T-helper 17 cell (primary cell): ENCODE measurements at regions not wholly inside any gene's neighbourhood (a gene's known extent, or its start where the extent isn't known, plus 50 kb on each side); places are given as distances from the start of the nearest gene placed in this dataset.
"Not testable (repeated sequence)": the region's sequence is repeated elsewhere in the genome, so short reads cannot be mapped to it uniquely, and the experiment has no call there.

Experiments used
- ATAC-seq: fragments of 150-1000 bp; cut with Tn5 transposase; 2 replicates; pipeline ENCODE4 v1.10.0; 2021; ENCODE audit warnings: mild to moderate bottlenecking, moderate library complexity
- DNase-seq, 3 donors: peaks; one replicate each; pipeline versions ENCODE4 v3.0.0 to v3.0.0-alpha.2; 2020 to 2021
- H3K9me3 ChIP-seq: one replicate; pipeline ENCODE4 v1.7.0; 2013; ENCODE audit warnings: low read length, mild to moderate bottlenecking; ENCODE audit not compliant: control insufficient read depth, poor library complexity, severe bottlenecking
- H3K27ac Mint-ChIP-seq: one replicate; pipeline ENCODE4 v1.8.0; 2022; ENCODE audit warnings: mild to moderate bottlenecking, moderate library complexity, mixed read lengths
- H3K27me3 Mint-ChIP-seq: one replicate; pipeline ENCODE4 v1.8.0; 2022; ENCODE audit warnings: mixed read lengths
- H3K36me3 Mint-ChIP-seq: one replicate; pipeline ENCODE4 v1.8.0; 2022; ENCODE audit warnings: low read depth, mixed read lengths
- H3K4me1 Mint-ChIP-seq: one replicate; pipeline ENCODE4 v1.8.0; 2022; ENCODE audit warnings: mild to moderate bottlenecking, mixed read lengths
- H3K4me3 Mint-ChIP-seq: one replicate; pipeline ENCODE4 v1.8.0; 2022; ENCODE audit warnings: mild to moderate bottlenecking, moderate library complexity, mixed read lengths

DNA sequence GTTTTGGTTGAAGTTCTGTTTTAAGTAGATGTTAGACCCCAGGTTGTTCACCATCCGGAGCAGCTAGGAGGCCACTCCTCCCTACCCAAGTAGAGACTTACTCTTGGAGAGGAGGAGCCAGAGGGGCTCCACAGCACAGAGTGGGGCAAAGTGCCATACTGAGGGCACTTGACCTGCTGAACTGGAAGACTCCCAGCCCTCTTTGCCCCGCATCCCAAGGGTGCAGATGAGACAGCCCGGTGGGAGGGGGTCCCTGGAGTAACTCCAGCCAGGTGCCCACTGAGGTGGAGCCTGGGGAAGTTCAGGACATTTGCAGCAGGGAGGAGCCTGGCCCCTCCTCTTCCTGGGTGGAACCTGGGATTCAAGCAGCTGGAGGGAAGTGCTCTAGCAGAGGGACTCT is 102.1 kb upstream of the GPR6 start:
- ATAC-seq: no peak

GRCh38 chr6:109877028-109878004 is 100.8 kb upstream of the GPR6 start:
- no peak overlapping the region for H3K27ac Mint-ChIP-seq
- H3K4me3 Mint-ChIP-seq: no peak overlapping the region

More for the DNA sequence above, 102.1 kb upstream of the GPR6 start:
- DNase-seq: no peak
- Mint-ChIP-seq H3K36me3 (peaks cover 2% of the 10 kb centered on the region), H3K27me3 (peaks cover 53% of the 10 kb centered on the region), H3K27ac (no peak overlapping the region), H3K4me1 (no peaks in the 10 kb centered on the region), H3K4me3 (no peak overlapping the region)
- H3K9me3 ChIP-seq: no peaks in the 10 kb centered on the region

DNA sequence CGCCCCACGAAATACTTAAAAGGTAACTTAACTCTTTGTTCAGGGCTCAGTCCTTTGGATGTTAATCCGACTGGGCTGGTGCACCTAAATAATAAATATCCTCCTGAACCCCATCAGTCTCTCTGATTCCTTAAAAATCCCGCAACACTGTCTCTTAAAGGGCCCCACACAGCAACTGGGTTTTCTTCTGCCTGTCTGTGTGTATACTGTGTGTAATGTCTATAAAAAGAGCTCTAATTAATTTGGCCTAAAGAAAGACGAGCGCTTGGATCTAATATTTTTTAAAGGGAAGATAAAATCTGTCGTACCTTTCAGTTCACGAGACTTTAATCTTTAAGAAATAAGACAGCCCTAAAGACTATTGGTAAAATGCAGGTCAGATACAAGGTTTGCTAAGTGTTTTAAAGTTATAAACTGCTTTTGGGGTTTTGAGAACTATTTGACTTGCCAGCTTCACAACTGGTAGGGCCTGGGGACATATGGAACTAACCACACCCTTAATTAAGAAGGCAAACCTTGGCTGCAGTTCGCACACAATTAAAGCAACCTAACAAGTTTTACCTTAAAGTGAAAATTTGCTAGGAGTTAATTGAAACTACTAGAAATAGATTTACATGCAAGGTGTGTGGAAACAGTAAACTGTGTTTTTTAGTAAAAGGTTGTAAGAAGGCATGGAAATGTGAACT is 100.0 kb upstream of the GPR6 start:
- not testable (repeated sequence) for H3K4me3 Mint-ChIP-seq, H3K9me3 ChIP-seq, DNase-seq, ATAC-seq, H3K27ac Mint-ChIP-seq, H3K36me3 Mint-ChIP-seq, H3K4me1 Mint-ChIP-seq
- peaks cover 45% of the 10 kb centered on the region for H3K27me3 Mint-ChIP-seq

More at GRCh38 chr6:109877028-109878004, 100.8 kb upstream of the GPR6 start:
- no peaks in the 10 kb centered on the region for H3K9me3 ChIP-seq
- DNase-seq: no peak
- Mint-ChIP-seq H3K27me3 (peaks cover 53% of the 10 kb centered on the region), H3K36me3 (peaks cover 2% of the 10 kb centered on the region), H3K4me1 (no peaks in the 10 kb centered on the region)
- ATAC-seq: no peak

DNA sequence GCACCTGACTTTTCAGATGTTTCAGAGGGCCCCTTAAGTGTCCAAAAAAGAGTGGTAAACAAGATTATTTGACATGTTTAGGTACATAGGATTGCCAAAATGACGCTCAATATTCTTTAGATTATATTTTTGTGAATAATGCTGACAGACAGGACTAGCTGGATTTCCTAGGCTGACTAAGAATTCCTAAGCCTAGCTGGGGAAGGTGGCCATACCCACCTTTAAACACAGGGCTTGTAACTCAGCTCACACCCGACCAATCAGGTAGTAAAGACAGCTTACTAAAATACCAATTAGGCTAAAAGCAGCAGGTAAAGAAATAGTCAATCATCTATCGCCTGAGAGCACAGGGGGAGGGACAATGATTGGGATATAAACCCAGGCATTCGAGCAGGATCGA is 99.0 kb upstream of the GPR6 start:
- ATAC-seq, H3K36me3 Mint-ChIP-seq, H3K9me3 ChIP-seq, H3K4me1 Mint-ChIP-seq, H3K4me3 Mint-ChIP-seq, DNase-seq: not testable (repeated sequence)
- Mint-ChIP-seq H3K27ac (peak overlapping the region; percentile 12), H3K27me3 (peaks cover 43% of the 10 kb centered on the region)

DNA sequence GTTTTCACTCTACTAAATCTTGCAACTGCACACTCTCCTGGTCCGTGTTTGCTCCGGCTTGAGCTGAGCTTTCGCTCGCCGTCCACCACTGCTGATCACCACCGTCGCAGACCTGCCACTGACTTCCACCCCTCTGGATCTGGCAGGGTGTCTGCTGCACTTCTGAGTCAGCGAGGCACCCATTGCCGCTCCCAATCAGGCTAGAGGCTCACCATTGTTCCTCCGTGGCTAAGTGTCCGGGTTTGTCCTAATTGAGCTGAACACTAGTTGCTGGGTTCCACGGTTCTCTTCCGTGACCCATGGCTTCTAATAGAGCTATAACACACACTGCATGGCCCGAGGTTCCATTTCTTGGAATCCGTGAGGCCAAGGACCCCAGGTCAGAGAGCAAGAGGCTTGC is 98.6 kb upstream of the GPR6 start:
- H3K9me3 ChIP-seq: no peaks in the 10 kb centered on the region
- H3K27me3 Mint-ChIP-seq: peaks cover 43% of the 10 kb centered on the region
- DNase-seq (no peak), ATAC-seq (no peak)
- no peaks in the 10 kb centered on the region for H3K4me1 Mint-ChIP-seq
- peaks cover 2% of the 10 kb centered on the region for H3K36me3 Mint-ChIP-seq
- peak overlapping the region; percentile 12 for H3K27ac Mint-ChIP-seq
- no peak overlapping the region for H3K4me3 Mint-ChIP-seq

DNA sequence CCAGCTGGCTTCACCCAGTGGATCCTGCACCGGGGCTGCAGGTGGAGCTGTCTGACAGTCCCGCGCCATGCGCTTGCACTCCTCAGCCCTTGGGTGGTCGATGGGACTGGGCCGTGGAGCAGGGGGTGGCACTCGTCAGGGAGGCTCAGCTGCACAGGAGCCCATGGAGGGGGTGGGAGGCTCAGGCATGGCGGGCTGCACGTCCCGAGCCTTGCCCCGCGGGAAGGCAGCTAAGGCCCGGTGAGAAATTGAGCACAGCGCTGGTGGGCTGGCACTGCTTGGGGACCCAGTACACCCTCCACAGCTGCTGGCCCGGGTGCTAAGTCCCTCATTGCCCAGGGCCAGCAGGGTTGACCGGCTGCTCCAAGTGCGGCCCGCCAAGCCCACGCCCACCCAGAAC is 97.0 kb upstream of the GPR6 start:
- H3K4me3 Mint-ChIP-seq, H3K9me3 ChIP-seq, DNase-seq, H3K27ac Mint-ChIP-seq, H3K4me1 Mint-ChIP-seq, ATAC-seq, H3K36me3 Mint-ChIP-seq: not testable (repeated sequence)
- H3K27me3 Mint-ChIP-seq: peaks cover 39% of the 10 kb centered on the region

DNA sequence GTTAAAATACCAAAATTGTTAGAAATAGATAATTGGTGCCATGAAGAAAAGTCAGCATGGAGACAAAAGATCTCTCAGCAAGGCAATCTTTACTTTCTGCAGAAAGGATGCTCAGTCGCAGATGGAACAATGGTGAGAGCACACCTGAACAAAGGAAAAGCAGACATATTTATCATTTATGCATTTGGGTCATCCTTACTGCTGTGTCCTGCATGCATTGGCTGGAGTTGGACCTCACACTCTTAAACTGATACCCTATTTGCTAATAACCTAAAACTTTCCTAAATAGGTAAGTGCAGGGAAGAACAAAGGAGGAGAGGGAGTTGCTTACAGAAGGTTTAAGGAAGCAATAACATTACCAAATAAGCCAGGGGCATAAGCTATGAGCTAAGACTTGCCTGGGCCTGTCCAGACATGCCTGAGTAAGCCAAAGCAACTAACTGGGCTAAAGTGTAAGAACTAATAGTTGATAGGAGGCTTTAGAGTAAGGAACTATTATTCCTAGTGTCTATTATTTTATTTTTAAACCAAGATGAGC is 96.1 kb upstream of the GPR6 start:
- not testable (repeated sequence) for H3K36me3 Mint-ChIP-seq, H3K9me3 ChIP-seq, H3K4me1 Mint-ChIP-seq, DNase-seq, H3K27ac Mint-ChIP-seq, H3K4me3 Mint-ChIP-seq, ATAC-seq
- H3K27me3 Mint-ChIP-seq: peaks cover 38% of the 10 kb centered on the region

DNA sequence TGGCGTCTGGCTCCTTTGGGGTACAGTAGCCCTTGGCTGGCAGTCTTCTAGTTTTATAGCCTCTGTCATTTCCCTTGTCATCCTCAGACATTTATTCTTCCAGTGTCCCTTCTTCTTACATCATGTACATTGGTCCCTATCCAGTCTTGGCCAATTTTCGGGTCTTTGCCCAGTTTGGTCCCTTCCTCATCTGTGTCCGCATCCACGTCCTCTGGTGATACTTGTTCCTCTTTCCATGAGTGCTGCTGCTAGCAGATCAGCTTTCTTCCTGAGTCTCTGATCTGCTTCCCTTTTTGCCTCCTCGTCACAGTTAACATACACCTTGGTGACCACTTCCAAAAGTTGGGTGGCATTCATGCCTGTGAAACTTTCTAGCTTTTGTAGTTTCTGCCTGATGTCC is 86.2 kb upstream of the GPR6 start:
- Mint-ChIP-seq H3K4me3 (no peak overlapping the region), H3K27ac (no peak overlapping the region), H3K4me1 (no peaks in the 10 kb centered on the region), H3K36me3 (no peaks in the 10 kb centered on the region), H3K27me3 (peaks cover 16% of the 10 kb centered on the region)
- DNase-seq (no peak), ATAC-seq (no peak)
- H3K9me3 ChIP-seq: no peaks in the 10 kb centered on the region

GRCh38 chr6:109892451-109893435 is 85.4 kb upstream of the GPR6 start:
- no peak overlapping the region for H3K4me3 Mint-ChIP-seq
- ATAC-seq: no peak
- no peaks in the 10 kb centered on the region for H3K36me3 Mint-ChIP-seq
- DNase-seq: no peak
- H3K27me3 Mint-ChIP-seq: peaks cover 24% of the 10 kb centered on the region
- H3K9me3 ChIP-seq: no peaks in the 10 kb centered on the region
- H3K27ac Mint-ChIP-seq: no peak overlapping the region
- peaks cover under 1% of the 10 kb centered on the region for H3K4me1 Mint-ChIP-seq

- ATAC-seq (no peak), DNase-seq (no peak)
- H3K4me3 Mint-ChIP-seq: no peak overlapping the region
- no peak overlapping the region for H3K27ac Mint-ChIP-seq
- no peaks in the 10 kb centered on the region for H3K9me3 ChIP-seq
- peaks cover 2% of the 10 kb centered on the region for H3K4me1 Mint-ChIP-seq
- H3K36me3 Mint-ChIP-seq: no peaks in the 10 kb centered on the region
- peaks cover 33% of the 10 kb centered on the region for H3K27me3 Mint-ChIP-seq
Measured at GRCh38 chr6:109893606-109894005, 84.5 kb upstream of the GPR6 start.

DNA sequence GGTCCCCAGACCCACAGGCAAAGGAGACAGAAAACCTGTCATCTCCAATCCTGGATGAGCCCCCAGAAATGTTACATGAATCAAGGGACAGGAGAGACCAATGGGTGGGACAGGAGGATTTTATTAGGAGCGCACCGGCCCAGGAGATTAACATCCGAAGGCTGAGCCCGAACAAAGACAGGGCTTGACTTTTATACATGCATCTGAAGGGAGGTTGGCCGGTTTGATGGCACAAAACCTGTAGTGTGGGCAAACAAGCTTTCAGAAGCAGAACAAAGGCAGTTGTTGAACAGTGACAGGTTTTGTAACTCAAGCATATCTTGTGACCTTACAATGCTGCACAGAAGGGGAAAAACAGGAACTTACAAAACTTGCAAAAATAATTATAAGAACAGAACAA is 83.9 kb upstream of the GPR6 start:
- Mint-ChIP-seq H3K36me3 (no peaks in the 10 kb centered on the region), H3K27ac (no peak overlapping the region), H3K4me3 (no peak overlapping the region), H3K27me3 (peaks cover 35% of the 10 kb centered on the region), H3K4me1 (peaks cover 2% of the 10 kb centered on the region)
- no peak for ATAC-seq
- DNase-seq: no peak
- no peaks in the 10 kb centered on the region for H3K9me3 ChIP-seq

DNA sequence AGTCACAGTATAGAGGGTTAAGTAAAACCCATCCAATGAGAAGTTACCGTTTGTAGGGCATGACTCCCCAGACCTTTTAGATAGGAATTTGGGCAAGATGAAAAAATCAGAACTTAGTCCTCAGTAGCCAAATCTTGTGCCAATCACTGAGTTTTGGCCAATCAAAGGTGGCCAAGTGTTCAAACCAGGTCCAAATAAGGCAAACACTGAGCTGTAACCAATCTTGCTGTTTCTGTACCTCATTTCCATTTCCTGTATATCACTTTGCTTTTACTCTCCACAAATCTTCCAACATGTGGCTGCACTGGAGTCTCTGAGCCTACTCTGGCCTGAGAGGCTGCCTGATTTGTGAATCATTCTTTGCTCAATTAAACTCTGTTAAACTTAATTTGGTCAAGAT is 81.8 kb upstream of the GPR6 start:
- Mint-ChIP-seq H3K4me1 (peaks cover 2% of the 10 kb centered on the region), H3K27me3 (peaks cover 48% of the 10 kb centered on the region), H3K36me3 (no peaks in the 10 kb centered on the region), H3K4me3 (no peak overlapping the region), H3K27ac (no peak overlapping the region)
- DNase-seq (no peak), ATAC-seq (no peak)
- no peaks in the 10 kb centered on the region for H3K9me3 ChIP-seq
